ENCODE measurements at regions not wholly inside any gene's neighbourhood (a gene's known extent, or its start where the extent isn't known, plus 50 kb on each side); places are given as distances from the start of the nearest gene placed in this dataset.

GRCh38 chr11:18844753-18845367 is 53.3 kb upstream of the PTPN5 start:
- TF ChIP-seq CTCF (IDR thresholded peaks at IDR 0.05; ENCODE audit: low read depth, low read length) (peak; percentile 59), EZH2phosphoT487 (IDR thresholded peaks at IDR 0.05; ENCODE audit: low read depth) (no peak)
